GM18867 (cell line): ENCODE measurements at regions not wholly inside any gene's neighbourhood (a gene's known extent, or its start where the extent isn't known, plus 50 kb on each side); places are given as distances from the start of the nearest gene placed in this dataset.
A peak's percentile ranks its signal among the peaks of the same experiment; 100 is the strongest.

Experiments used
- ATAC-seq: cut with Tn5 transposase; IDR thresholded peaks from one replicate; pipeline ENCODE4 v1.9.1; 2021; ENCODE audit warnings: mild to moderate bottlenecking, moderate library complexity; ENCODE audit not compliant: unreplicated experiment

DNA sequence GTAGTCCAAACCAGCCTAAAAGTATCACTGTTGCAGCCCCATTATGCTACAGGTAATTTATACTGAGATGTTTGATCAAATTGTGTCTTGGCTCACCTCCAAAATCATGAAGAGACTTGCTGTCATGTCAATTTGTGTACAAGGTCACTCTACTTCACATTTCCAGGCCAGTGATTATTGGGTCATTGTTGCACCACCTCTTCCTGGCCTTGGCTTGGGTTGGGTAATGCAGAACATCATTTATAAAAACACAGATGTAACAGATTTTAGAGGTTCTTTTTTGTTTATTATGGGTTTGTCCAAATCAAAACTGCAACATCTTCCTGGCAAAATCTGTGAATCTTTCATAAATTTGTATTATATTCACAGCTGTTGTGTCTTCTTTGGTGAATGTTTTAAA is 459.5 kb downstream of the ANKRD50 start:
- no peak for ATAC-seq

DNA sequence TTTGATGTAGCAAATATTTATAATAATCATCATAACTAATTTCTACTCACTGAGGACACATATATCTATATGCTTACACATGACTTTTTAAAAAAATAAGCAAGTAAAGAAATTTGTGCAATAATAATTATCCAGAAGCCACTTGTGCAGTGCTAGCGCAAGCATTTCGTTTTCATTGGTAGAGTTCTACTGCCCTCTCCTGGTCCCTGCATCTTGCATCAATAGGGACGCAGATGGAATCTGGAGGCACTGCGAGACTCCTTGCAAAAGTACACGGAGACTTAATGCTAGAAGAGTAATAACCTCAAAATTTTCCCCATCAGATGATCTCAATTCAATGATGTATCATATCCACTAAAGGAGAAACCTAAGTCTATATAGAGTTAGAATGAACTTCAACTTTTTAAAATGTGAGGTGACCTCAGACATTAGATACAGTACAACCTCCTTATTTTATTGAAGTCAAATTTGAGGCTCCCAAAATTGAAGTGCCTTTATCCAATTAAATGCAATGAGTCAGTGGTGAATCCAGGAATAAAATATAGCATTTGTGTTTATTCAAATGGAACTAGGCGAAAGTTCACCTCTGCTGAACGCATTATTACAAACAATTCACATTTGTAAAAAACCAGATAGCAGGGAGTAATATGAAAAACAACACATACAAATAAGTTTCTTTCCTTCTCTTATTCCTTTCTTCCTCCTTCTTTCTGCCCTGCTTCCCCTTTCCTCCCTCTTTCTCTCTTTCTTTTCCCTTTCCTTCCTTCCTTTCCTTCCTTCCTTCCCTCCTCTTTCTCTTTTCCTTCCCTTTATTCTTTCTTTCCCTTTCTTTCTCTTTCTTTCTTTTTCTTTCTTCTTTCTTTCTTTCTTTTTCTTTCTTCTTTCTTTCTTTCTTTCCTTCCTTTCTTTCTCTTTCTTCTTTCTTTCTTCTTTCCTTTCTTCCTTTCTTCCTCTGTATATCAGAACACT is 450.0 kb downstream of the ANKRD50 start:
- ATAC-seq, result peak; percentile 87

DNA sequence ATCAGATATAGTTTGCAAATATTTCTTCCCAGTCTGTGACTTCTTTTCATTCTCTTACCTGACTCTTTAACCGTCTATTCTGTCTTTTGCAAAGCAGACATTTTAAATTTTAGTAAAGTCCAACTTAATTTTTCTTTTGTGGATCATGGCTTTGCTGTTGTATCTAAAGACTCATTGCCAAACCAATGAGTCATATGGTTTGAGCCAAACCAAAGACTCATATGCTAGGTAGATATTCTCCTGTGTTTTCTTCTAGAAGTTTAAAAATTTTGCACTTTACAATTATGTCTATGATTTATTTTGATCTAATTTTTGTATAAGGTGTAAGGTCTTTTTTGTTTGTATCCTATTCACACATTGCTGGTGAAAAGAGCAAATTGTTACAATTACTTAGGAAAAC is 446.8 kb downstream of the ANKRD50 start:
- ATAC-seq, result no peak

DNA sequence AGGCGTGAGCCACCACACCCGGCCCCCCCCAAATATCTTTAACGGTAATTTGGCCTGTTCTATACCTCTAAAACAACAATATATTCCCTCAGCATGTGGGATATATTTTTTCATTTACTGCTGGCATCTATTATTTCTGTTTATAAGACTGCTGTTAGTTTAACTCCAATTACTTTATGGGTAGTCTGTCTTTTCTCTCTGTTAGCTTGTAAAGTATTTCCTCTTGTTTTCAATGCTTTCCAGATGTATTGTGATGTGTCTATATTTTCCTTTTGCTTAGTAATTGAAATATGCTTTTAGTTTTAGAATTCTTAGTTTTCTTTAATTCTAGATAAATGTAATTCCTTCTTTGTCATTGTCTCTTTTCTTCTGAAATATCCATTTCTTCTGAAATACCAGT is 445.8 kb downstream of the ANKRD50 start:
- ATAC-seq, result no peak

DNA sequence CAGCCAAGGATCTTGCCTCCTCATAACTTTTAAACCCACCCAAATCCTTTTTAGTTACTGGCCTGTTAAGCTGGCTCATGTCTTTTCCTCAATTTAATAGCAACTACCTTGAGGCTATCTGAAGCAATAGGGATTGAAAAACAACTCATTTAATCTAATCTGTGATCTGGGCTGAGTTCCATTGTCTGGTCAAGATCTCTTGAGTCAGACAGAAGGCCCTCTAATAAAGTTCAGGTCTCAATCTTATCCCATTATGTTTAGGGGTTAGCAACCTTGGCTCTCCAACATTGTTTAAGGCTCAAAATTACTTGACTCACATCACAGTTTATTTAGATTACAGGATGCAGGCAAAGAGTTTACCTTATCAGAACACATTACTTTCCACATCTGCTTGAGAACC is 436.1 kb downstream of the ANKRD50 start:
- no peak for ATAC-seq

DNA sequence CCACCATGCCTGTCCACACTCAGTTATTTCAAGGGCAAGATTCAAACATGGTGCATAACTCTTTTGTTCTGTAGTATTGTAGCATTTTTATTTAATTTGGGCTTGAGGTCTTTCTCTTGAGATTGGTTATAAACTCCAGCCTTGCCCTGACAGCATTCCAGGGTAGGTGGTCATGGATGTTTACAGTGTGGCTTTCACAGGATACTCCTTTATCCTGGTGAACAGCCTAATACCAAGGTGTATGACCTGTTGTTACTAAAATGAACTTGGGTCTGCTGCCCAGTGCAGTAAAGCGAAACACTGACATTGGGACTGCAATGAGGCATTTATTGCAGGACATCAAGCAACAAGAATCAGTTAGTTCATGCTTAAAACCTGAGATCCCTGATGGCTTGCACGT is 434.8 kb downstream of the ANKRD50 start:
- no peak for ATAC-seq

DNA sequence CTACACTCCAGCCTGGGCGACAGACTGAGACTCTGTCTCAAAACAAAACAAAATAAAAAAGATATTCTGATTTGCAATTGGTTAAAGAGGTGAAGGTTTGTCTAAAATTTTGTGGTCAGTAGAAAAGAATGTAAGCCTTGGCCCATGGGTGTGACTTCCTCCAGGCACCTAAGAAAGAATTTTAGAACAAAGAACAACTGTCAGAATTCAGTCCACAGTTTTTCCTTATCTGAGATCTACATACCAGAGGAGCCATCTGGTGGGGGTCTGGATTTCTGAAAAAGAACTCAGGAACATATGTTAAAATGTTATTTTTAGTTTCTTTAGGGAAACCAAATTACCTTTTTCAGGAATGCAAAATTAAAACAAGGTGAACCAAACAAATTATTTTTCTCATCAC is 434.1 kb downstream of the ANKRD50 start:
- ATAC-seq, result no peak

DNA sequence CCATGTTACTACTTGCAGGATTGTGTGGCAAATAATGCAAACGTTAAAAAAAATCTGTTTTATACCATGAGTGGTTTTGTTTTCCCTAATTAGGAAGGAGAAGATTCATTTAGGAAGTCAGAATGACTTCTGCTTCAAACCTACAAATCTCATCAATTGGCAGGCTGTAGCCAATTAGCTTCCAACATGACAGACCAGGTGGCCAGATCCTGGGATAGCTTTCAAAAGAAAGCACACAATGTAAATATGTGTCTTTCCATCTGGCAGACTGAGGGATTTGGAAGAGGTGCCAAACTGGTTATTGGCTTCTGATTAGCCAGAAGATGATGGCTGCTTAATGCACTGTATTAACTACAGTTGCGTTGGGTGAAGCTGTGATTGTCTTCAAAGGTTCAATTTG is 432.8 kb downstream of the ANKRD50 start:
- ATAC-seq, result no peak

DNA sequence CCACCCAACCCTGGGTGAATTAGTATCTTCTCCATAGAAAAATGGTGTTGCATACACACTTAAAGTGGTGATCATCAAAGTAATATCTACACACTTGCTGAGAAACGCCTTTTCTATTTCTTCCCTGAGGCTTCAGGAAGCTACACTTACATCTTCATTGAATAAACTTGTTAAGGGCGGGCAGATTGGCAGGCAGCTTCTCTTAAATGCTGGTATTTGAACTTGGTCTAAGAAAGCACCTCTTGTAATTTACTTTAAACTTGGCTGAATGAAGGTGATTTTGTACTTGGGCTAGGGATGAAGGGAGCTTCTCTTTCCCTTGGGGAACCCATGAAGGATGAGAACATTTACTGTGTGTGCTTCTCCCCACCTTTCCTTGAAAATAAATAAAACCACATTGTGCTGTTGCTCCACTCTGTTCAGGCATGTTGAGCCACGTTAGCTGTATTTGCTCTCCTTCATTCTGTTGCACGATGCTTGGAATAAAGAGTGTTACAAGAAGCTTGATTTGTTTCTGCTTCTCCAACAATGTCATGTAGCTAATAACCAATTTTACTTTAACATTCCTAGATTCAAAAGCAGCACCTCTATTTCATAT is 430.1 kb downstream of the ANKRD50 start:
- no peak for ATAC-seq

DNA sequence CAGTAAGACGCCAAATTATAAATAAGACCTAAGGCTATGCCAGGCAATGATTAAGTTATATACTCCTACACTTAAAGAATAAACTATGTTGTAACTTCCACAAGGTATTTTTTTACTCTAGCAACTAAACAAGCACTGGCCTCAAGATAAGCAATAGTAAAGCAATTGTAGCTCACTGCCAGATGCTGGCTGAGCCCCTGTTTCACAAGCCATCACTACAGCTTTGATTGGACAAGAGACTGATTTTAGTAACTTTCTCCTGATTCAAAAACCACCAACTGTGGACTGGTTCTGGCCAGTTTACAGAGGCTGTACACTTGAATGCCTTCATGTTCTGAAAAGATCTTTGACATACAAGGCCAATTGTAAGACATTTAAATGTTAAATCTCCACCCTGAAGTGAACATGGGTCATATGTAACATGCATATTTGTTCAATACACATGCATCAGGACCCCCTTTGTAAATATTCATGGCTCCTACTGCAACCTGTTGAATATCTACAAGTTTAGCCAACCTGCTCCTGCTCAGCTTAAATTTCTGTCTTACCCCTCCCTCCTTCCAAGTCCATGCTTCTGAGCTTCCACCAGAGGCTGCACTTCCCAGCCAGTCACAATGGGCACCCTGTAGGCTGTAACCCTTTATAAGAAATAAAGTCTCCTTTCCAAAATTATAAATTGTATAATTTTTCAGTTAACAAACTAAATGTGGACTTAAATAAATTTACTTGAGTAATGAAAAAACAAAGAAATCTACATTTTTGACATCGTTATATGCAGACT is 423.6 kb downstream of the ANKRD50 start:
- no peak for ATAC-seq

DNA sequence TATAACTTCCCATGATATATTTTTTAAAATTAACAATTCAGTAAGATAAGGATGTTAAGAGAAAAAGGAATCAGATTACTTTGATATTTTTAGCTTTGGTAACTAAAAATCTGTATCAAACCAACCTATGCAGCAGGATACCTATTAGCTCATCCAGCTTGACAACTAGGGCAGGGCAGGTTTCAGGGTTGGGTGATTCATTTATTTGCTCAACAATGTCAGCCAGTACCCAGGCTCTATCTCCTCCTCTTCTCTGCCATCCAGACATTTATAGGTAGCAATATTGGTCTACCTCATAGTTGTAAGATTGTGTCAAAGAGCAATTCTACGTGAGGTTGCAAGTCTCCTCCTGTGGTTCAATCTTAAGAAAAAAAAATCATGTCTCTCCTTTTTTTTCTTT is 421.9 kb downstream of the ANKRD50 start:
- ATAC-seq, result no peak

DNA sequence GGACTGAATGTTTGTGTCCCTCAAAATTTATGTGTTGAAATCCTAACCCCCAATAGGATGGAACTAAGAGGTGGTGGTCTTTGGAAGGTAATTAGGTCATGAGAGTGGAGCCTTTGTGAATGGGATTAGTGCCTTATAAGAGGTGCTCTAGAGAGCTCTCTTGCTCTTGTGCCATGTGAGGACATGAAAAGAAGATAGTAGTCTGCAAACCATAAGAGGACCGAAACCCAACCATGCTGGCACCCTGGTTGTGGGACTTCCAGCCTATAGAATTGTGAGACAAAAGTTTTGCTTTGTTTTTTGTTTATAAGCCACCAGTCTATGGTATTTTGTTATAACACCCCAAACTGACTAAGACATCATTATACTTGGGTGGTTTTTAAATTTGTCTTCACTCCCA is 417.1 kb downstream of the ANKRD50 start:
- ATAC-seq, result no peak

DNA sequence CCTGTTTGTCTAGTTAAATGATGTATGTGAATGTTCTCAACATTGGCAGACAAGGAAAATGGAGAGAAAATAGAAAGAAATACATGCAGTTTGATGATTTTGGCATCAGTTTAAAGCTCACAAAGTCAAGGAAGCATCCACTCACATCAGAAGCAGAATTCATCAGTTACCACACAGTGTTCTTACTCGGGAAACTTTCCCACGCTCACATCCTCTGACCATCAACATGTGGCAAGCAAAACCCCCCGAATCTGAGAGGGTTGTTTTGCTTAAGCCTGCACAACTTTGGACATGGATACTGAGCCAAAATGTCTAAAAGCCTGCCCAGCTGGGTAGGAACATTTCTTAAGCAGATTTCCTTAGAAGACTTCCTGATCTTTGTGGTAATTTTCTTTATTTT is 407.6 kb downstream of the ANKRD50 start:
- no peak for ATAC-seq

DNA sequence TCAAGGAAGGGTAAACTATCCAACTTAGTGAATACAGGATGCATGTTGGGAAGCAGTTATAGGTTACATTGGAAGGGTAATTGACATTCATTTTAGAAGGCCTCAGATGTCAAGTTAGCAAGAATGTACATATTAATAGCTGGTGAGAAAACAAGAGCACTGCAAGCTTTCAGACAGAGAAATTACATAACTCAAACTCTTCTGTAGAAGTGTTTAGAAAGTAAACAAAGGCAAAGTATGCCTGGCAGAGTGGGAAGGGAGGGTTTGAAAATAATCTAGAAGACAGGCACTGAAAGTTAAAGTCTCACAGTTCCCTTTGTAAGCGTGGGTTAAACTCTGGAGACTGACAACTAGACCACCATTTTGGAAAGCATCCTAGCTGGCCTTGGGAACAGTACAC is 406.2 kb downstream of the ANKRD50 start:
- no peak for ATAC-seq

DNA sequence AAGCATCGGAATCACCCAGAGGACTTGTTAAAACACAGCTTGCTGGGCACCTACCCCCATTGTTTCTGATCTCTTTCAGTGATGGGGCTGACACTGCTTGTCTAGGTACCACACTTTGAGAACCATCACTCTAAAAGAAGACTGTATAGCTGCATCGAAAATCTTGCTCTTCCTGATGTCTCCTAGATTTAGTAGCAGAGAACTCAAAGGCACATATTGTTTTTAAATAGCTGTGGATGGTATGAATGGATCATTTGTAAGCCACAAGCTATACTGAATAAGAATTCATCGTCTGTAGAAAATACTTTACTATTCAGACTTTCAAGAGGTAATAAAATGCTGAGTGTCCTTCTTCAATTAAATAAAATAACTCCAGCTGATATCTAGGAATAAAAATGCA is 405.4 kb downstream of the ANKRD50 start:
- ATAC-seq, result no peak

DNA sequence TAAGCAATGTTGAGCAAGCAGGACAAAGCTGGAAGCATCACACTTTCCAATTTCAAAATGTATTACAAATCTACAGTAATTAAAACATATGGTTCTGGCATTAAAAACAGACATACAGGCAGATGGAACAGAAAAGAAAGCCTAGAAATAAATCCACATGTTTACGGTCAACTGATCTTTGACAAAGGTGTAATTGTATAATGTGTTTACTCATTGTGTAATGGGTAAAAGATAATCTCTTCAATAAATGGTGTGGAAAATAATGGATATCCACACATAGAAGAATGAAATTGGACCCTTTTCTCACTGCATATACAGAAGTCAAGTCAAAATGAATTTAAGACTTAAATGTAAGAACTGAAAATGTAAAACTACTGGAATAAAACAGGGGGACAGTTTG is 394.2 kb downstream of the ANKRD50 start:
- ATAC-seq, result no peak

DNA sequence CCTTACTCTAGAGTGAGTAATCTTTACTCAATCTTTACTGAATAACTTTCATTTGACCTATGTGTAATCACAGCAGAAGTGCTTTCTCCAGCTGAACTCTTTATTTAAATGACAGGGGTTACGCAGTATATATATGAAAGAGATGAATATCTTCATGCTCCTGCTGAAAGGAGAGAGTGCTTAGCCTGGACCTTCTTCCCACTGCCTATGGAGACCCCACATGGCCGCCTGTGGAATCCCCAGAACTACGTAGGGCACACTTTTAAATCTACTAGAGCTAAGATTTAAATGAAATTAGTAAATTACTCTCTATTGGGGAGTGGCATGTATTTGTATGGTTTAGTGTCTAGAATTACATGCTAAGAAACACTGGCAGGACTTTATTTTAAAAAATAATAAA is 391.2 kb downstream of the ANKRD50 start:
- ATAC-seq, result no peak

DNA sequence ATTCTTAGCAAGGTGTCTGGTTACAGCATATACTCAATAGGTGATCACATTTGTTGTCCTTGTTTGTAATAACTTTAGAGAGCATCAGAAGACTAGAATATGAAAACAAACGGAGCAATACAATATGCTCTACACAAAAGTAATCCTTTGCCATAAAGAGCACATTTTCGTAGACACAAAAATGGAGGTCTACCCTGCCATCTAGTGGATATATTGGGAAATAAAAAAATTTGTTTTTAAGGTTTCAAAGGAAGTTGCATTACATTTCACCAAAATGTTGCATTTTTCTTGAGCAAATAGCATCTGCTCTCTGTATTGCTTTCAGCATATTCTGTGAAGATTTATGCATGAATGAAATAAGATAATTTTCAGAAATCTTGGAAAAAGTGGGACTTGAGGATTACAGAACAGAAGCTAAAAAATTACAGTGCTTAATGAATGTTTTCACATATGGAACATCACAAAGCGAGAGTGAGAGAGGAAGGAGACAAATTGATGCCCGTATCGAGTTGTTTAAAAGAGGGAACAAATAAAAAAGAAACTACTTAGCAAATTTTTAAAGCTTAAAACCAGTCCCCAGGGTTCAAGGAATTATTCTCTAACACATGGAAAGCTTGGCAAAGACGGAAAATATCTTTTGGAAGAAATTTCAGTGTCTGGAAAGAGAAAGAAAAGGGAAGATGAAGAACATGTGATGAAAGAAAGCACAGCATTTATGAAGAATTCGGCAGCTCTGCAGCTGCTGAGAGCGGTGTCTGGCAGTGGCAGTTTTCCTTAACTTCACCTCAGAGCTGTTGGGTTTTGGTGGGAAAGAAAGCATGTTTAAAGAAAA is 390.1 kb downstream of the ANKRD50 start:
- peak; percentile 78 for ATAC-seq

DNA sequence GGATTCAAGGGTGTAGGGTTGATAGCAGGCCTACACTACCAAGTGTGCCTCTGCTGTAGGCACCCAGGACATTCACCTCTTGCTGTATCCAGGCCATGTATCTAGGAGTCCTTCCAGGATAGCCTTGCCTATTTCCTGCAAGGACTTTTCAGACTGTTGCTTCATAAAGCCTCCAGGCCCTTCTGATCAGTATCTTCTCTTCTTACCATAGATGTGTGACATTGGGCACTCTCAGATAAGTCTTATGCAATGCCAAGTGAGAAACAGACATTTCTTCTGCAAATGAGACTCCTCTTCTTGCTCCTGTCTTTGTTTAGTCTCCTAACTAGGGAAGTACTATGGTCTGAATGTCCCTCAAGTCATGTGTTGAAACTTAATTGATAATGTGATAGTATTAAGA is 386.8 kb downstream of the ANKRD50 start:
- no peak for ATAC-seq

DNA sequence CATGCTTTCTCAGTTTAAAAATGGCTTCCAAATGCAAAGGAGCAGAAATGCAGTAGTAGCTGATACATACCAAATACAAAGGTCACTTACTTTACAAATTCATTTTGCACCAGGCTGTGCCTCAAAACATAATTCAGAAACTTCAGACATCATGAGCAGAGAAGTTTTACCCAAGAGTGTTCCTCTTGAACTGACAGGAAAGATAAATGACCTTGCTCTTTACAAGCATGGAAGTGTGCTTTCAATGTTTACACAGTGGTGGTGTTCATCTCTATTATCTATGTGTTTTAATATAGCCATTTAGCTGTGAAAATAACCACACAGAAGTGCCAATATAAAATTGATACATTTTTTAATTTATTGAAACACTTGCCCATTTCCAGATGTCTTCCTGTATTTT is 383.4 kb downstream of the ANKRD50 start:
- ATAC-seq, result no peak

DNA sequence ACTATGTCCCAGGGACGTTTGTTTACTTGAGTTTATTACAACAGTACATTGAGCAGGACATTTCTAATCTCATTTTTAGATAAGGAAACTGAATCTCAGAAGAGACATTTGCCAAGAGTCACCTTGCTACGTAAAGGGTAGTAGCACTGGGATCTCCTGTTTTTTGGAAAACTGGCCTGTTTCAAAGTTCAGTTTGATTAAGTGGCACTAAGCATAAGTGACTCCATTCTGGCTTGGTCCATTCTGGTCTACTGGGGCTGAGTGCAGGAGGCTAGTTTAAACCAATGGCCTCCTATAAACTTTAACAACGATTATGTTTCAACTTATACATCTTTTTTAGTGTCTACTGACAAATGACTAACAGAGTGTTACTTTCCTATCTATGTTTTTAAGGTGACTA is 382.5 kb downstream of the ANKRD50 start:
- no peak for ATAC-seq
